GM19023 (cell line): ENCODE measurements at regions not wholly inside any gene's neighbourhood (a gene's known extent, or its start where the extent isn't known, plus 50 kb on each side); places are given as distances from the start of the nearest gene placed in this dataset.

ENCODE experiments used
- ATAC-seq: cut with Tn5 transposase; IDR thresholded peaks from one replicate; pipeline ENCODE4 v1.9.1; 2021; ENCODE audit warnings: mild to moderate bottlenecking, moderate library complexity; ENCODE audit not compliant: unreplicated experiment

DNA sequence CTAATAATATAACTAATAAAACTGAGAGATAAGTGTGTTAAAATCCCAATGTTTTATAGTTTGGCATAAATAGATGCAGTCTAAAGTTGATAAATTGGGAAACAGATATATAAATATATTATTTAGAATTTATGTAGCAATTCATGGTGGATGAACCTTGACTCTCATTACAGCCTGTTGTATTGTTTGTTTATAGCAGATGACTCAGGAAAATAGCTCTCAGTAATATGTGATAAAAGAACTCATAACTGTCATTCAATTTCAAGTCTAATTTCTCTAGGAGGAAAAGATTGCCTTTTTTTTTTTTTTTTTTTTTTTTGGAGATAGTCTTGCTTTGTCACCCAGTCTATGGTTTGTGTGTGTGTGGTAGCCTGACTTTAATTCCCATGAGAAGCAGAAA lies 603.2 kb upstream of the PKN2 start:
- no peak for ATAC-seq

DNA sequence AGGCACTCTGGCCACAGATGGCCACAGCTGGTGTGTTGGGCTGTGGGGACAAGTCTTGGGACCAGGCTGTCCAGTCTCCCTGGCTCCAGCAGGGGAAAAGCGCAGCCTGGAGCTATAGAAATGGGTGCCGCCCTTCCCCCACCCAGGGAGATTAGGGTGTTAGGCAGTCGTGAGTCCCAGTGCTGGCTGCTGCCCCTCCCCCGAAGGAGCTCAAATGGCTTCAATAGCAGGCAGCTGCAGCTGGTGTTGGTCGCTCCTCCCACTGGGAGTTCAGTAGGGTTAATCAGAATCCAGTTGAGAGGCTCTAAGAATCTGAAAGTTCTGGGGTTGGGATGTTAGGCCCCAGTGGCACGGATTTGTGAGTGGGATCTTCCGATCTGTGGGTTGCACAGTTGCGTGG lies 595.6 kb upstream of the PKN2 start:
- ATAC-seq: no peak

DNA sequence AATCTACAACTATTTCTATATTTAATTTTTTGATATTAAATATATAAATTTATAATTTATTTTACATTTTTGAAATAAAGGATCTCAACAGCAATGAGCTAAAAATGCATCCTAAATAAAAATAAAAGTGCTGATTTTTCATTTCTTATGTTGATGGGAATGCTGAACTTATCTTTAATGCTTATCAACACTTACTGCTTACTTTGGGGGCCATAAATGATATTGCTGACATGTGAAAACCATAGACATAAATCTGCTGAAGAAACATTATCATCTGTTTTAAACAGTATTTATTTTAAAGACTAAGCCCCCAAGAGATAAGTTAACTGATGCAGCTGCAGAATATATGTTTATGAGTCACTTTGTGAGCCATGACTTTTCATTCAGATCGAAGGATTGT lies 594.1 kb upstream of the PKN2 start:
- no peak for ATAC-seq

DNA sequence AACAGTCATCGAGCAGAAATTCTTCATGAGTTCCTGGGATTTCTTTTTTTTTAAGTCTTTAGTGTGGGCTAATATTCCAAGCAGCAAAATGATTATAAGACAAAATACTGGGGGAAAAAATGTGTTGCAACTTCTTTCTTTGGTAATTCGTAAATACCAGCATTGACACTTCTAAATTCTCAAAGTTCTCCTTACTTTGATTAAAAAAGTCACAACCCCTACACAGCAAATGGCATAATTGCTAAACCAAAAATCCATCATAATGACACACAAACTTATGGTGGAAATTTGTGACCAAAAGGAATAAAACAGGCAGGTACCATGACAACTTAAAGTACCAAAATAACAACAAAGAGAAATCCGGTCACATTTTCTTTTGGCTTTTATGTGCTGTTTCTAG lies 585.2 kb upstream of the PKN2 start:
- no peak for ATAC-seq

DNA sequence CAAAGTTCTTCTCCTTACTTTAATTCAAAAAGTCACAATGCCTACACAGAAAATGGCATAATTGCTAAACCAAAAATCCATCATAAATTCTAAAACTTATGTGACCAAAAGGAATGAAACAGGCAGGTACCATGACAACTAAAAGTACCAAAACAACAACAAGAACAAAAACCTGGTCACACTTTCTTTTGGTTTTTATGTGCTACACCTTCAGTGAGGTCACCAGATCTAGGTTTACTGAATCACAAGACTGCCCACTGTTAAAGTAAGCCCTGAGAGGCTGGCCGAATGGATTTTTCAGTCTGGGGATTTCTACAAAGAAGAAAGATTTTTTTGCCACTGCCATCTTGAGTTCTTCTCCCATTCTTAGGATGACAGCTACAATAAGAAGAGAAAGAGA lies 583.0 kb upstream of the PKN2 start:
- ATAC-seq: no peak

DNA sequence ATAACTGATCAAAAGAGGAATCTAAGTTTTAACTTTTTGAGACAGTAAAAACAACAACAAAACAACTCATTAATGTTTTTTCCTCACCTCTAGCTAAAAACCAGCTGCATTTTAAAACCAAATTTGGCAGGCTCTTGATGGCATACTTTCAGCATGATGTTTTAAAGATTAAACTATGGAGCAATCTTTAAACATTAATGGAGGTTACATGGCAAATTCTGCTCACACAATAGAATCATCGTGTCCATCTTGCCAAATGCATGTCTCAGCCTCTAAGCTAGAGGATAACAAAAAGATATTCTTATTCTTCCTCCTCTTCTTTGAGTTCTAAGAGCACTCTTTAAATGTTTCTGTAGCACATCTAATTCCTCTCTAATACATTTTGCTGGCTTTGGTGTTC lies 579.8 kb upstream of the PKN2 start:
- ATAC-seq: no peak

DNA sequence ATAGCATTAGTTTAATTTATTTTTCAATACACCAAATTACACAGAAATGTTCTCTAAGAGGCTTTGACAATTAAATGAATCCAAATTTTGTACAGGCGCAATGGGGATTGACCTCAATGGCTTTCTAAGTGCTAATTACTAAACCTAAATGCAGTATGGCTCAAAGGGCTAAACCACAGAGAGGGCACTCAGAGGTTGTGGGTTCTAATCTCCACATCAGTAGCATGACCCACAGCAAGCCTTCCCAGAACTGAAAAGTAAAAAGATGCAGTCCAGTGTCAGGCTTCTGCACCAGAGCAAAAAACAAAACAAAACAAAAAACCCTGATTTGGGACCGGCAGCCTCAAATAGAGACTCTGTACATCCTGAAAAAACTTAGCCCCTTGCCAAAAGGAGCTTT lies 579.2 kb upstream of the PKN2 start:
- ATAC-seq: no peak

DNA sequence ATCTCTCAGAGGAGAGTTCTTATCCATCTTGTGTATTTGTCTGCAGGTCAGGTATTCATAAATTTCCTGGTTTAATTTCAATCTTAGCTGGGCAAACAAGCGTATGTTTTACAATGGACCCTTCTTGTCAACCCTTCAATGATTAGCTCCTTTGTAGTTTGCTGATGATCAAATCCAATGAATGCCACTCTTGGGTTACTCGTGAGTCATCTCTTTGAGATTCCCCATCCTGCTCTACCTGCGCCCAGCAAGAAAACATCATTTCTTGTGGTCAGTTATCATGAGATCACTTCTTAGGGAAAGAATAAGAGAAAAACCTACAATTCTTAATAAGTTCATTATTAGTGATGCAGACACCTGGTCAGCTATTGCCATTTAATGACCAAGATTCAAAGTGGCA lies 572.3 kb upstream of the PKN2 start:
- ATAC-seq: no peak

DNA sequence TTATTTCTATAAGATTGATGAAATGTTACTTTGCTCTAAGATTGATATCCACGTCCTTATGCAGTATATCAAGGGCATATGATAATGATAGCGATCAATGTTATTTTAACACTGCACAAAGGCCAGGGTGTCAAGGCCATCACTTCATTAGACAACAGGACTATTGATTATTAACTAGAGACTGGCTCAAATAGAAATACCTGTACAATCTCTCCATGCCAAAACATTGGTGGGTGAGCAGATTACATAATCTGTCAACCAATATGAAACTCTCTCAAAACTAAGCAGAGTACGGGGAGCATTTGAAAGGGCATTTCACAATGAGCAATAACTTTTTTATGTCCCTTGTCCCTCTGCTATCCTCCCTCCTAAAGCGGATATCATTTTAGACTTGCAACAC lies 566.5 kb upstream of the PKN2 start:
- no peak for ATAC-seq

DNA sequence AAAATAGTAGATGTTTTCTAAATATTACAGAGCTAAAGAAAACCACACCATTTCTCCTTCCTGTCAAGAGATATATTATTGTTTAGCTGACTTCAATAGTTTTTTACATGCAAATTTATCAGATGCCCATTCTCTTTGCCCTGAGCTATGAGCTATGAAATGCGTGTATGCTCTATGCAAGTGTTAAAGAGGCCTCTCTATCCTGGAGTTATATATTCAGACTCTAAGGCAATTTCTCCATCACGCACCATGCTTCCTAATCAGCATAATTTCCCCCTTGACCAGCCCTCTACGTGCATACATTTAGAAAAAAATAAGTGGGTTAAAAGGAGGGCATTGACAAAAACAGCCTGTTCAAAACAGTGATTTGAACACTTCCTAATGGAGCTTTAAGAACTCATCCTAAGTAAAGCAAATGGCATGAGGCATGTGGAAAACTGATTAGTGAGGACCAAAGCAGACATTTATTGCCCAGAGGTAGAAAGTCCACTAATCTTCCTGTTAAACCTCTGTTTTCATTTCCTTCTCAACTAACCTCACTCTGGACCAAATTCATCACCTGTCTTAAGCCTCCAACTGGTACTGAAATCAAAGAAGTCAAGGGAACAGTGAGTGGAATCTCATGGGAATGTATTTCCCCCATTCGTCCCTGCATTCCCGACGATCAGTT lies 565.8 kb upstream of the PKN2 start:
- ATAC-seq: no peak

DNA sequence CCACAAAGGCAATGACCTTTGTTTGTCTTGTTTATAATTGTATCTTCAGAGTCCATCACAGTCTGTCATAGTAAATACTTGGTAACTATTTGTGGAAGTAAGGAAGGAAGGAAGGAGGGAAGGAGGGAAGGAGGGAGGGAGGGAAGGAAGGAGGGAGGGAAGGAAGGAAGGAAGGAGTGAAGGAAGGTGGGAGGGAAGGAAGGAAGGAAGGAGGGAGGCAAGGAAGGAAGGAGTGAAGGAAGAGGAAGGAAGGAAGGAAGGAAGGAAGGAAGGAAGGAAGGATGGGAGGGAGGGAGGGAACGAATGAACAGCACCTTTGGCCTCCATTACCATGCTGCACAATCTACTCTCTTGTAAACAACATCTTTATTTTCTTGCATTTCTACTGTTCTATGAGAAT lies 559.5 kb upstream of the PKN2 start:
- ATAC-seq: no peak

DNA sequence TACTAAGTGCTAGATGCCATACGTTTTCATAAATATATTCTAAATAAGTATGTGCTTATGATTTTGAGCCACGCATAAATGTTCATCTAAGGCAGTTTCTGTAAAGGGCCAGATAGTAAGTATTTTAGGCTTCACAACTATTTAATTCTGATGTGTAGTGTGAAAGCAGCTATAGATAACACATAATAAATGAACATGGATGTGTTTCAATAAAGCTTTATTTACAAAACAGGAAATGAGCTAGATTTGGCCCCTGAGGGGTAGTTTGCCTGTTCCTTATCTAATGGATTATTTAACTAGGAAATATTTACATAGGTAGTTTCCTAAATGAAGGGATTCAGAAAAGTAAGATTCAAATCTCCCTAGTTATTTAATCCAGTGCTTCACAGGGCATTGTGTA lies 557.6 kb upstream of the PKN2 start:
- no peak for ATAC-seq

DNA sequence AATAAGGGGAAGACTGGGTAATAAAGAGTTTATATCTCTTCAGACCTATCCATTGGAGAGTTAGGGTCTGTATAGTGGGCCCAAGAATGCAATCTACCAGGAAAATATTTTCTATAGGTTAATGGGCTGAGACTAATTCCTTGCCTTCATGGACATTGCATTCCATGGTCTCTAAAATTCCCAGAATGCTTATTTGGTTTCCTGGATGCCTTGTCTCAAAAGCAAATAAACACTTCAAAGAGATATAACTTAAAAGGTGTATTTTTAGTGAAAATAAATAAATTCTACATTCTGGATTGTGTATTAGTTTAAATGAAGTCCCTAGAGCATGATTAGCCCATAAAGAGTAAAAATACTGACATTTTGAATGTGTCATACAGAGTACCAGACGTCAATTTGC lies 550.1 kb upstream of the PKN2 start:
- ATAC-seq: no peak

DNA sequence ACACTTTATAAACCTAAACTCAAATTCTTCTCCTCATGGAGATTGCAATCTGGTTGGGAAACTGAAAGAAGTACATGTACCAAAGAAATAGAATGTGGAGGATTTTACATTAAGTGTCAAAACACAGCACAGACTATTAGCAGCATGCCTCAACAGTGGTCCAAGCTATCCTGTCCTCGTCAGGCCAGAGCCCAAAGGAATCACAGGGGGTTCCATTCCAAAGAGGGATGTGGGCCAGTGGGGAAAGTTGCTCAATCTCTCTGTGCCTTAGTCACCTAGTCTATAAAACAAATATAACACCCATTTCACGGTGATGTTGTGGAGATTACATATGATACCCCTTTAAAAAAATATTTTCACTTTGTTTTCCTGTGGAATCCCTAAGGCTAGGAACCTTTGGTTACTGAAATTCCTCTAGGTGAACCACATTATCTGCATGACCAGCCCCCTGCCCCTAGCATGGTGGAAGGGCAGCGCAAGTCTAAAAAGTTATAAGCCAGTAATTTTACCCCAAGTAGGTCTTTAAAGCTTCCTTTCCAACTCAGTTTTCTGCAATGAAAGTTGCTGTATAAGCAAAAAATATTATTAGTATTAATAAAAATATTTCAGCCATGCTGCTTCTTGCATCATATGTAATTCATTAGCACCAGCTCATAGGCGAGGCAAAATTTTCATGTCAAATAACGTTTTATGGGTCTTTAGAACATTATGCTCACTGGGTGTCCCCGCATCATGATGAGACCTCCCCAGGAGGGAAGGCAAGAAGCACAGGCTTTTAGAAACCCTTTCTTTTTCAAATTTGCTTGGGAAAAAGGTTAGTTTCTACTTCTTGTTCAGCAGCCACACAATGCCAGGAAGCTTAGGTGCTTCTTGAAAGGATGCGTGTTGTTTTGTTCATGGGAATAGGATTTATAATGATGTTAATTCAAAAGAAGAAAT lies 548.8 kb upstream of the PKN2 start:
- ATAC-seq: no peak

DNA sequence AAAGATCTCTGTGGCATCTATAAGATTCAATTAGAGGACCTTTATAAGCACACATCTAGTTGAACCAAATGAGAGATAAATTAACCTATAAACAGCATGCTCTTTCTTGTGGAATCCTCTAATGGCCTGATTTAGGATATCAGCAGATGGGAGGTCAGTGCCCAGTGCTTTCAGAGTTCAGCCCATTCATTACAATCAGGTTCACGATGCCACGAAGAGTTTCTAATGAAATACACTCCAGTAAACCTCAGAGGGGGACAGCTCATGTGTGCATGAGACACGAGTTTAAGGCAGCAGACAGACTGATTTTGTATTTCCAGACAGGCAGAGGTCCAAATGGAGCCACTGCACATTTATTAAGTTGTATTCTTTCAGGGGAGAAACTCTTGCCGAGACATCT lies 544.4 kb upstream of the PKN2 start:
- no peak for ATAC-seq

DNA sequence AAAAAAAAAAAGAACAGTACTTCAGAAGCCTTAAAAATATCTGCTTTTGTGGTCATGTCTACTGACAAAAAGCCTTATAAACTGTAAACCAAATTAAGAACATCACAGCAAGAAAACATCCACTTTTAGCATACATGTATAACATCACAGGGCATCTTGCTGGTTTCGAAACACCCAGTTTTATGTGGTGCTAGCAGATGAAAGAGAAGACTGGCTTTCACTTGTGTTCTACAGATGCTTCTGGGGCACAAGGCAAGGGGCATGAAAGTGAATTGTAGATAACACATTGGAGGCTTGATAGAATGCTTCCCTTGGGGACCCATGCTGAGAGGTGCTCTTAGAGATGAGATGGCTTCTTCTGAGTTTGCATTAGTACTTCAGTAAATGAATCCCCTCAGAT lies 543.7 kb upstream of the PKN2 start:
- no peak for ATAC-seq

DNA sequence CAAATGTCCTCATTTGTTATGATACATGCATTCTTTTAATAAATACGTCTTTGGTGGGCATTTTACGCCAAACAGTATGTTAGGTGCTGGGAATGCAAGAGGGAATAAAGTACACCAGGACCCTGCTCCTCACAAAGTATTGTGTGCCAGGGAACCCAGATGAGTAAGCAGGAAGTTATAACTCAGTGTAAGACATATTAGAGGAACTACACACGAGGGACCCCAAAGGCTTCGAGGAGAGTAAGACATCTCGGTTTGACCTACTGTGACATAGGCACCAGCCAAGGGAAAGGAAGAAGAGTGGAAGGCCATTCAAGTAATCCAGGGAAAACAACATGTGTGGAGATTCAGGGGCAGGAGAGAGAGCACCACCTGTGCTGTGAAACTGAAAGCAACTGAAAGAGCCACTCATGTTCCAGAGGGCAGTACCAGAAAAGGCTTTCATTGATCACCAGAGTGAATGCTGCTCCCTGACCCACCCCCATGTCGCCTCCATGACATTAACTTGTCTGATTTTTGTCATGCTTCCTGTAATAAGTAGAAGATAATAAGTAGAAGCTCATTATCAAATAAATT lies 542.5 kb upstream of the PKN2 start:
- no peak for ATAC-seq

DNA sequence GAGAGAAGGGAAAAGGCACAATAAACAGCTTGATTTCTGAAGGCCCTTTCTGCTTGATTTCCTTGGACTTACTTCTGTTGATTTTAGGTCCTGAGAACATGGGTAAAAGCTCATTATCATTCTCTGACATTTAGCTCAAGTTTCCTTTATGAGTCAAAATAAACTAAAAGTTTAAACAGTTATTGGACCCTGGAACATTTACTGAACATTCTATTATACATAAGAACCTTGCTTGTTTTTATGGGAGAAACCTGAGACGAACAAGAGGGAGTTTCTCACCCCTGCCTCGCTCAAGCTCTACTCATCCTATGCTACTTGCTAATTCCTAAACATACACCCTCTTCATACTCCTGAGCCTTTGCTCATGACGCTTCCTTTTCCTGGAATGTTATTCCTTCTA lies 538.3 kb upstream of the PKN2 start:
- no peak for ATAC-seq

DNA sequence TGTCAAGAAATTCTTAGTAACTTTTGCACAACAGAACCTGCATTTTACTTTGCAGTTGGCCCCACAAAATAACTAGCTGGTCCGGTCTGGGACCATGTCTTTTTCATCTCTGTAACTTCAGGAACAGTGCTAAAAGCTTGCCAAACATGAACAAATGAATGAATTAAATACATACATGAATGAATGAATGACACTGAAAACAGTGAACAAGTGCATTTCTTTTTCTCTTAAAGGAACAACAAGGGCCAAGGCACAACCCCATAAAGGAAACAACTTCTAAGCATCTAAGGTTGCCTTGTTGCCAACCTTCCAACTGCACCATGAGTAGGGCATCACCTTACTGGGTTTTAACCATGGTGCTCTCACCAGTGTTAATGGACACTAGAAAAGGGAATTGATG lies 534.4 kb upstream of the PKN2 start:
- ATAC-seq: no peak

DNA sequence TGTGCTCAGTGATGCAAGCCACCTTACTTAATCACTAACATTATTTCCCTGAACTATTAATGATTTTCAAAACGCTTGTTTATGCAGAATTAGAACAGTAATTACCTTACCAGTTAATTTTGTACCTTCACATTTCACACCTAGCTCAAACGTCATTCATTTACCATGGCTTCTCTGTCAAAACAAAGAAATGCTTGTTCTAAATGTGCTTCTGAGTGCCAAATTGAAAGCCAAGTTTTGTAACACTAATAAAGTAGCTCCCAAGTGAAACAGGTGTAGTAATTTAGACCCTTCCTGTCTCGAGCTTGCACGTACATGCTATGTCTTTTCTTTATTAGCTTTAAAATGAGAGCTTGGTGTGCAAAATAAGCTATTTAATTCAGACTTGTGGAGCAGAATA lies 533.7 kb upstream of the PKN2 start:
- ATAC-seq: no peak

DNA sequence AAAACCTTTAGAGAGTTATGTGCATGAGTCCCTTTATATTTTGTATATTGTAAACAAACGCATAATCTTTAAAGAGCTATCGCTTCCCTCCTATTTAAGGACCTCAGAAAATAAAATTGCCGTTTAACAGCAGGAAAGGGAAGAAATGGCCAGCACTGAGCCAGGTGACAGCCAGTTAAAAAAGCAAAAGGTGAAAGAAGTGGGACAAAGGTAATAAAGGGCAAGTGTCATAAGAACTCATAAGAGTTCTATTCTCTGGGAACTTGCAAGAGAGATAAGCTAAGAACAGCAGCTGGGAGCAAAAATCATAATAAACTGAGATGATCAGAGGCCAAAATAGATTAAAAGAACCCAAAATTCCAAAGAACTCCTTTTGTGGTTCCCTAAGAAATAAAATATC lies 520.9 kb upstream of the PKN2 start:
- no peak for ATAC-seq

DNA sequence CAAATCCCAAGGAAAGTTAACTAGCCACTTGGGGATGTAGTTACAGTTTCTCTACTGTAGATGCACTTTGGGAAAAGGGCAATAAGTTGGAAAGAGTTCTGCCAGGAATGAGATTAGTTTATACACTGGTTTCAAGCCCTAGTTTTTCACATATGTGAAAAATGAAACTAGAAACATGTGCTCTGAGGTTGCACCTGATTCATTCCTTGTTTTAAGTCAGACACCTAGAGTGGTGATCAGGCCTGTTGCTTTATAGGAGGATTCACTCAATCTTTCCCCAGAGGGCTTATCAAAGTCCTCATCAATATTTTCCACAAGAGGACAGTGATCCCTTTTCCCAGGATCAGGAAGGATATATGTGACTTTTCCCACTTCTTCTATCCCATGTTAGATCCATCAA lies 515.9 kb upstream of the PKN2 start:
- ATAC-seq: no peak
